ENCODE measurements at regions not wholly inside any gene's neighbourhood (a gene's known extent, or its start where the extent isn't known, plus 50 kb on each side); places are given as distances from the start of the nearest gene placed in this dataset.

GRCh38 chr6:141846639-141847038 lies 286.1 kb upstream of the GJE1 start:
- Mint-ChIP-seq H3K27me3 (ENCODE audit: insufficient read depth, low read depth) (no peaks in the 10 kb centered on the region), H3K36me3 (no peaks in the 10 kb centered on the region), H3K27ac (no peak overlapping the region), H3K9me3 (no peaks in the 10 kb centered on the region), H3K4me3 (no peak overlapping the region), H3K4me1 (peaks cover 2% of the 10 kb centered on the region)
- Histone ChIP-seq H3K27ac (no peak overlapping the region), H3K79me2 (ENCODE audit: low read depth) (no peaks in the 10 kb centered on the region), H3K4me2 (no peak overlapping the region), H3K9me3 (ENCODE audit: low read depth) (no peaks in the 10 kb centered on the region), H3K36me3 (no peaks in the 10 kb centered on the region), H3K4me3 (no peak overlapping the region), H3K9ac (no peak overlapping the region), H3K27me3 (no peaks in the 10 kb centered on the region), H3F3A (ENCODE audit: low read depth) (no peaks in the 10 kb centered on the region), H3K4me1 (peaks cover 7% of the 10 kb centered on the region), H2AFZ (replicated peaks) (no peak overlapping the region), H4K20me1 (ENCODE audit: low read depth) (no peaks in the 10 kb centered on the region)
- DNase-seq (ENCODE audit: low spot score) = no peak
- TF ChIP-seq CTCF (IDR thresholded peaks at IDR 0.05) = no peak
- TF ChIP-seq EZH2phosphoT487 (IDR thresholded peaks at IDR 0.05) = no peak
- no peak for TF ChIP-seq EZH2 (IDR thresholded peaks at IDR 0.05)

GRCh38 chr6:141843178-141843834 lies 289.4 kb upstream of the GJE1 start:
- H4K20me1 ChIP-seq (ENCODE audit: low read depth) = no peaks in the 10 kb centered on the region
- no peak overlapping the region for H3K4me2 ChIP-seq
- H3K27me3 Mint-ChIP-seq (ENCODE audit: insufficient read depth, low read depth) = no peaks in the 10 kb centered on the region
- no peak for TF ChIP-seq EZH2phosphoT487 (IDR thresholded peaks at IDR 0.05)
- TF ChIP-seq EZH2 (IDR thresholded peaks at IDR 0.05) = no peak
- no peak for TF ChIP-seq CTCF (IDR thresholded peaks at IDR 0.05)
- H3F3A ChIP-seq (ENCODE audit: low read depth) = no peaks in the 10 kb centered on the region
- no peak for DNase-seq (ENCODE audit: low spot score)
- no peak overlapping the region for H2AFZ ChIP-seq (replicated peaks)
- H3K4me3 ChIP-seq = no peak overlapping the region
- H3K79me2 ChIP-seq (ENCODE audit: low read depth) = no peaks in the 10 kb centered on the region
- H3K9me3 ChIP-seq (ENCODE audit: low read depth) = no peaks in the 10 kb centered on the region
- H3K36me3 ChIP-seq = no peaks in the 10 kb centered on the region
- H3K4me3 Mint-ChIP-seq = no peak overlapping the region
- no peaks in the 10 kb centered on the region for H3K27me3 ChIP-seq
- no peaks in the 10 kb centered on the region for H3K9me3 Mint-ChIP-seq
- no peaks in the 10 kb centered on the region for H3K36me3 Mint-ChIP-seq
- peaks cover 2% of the 10 kb centered on the region for H3K4me1 Mint-ChIP-seq
- peaks cover 7% of the 10 kb centered on the region for H3K4me1 ChIP-seq
- H3K9ac ChIP-seq = no peak overlapping the region
- H3K27ac ChIP-seq = no peak overlapping the region
- H3K27ac Mint-ChIP-seq = no peak overlapping the region

- H3K27me3 ChIP-seq = no peaks in the 10 kb centered on the region
- H3K9me3 ChIP-seq (ENCODE audit: low read depth) = no peaks in the 10 kb centered on the region
- no peak overlapping the region for H2AFZ ChIP-seq (replicated peaks)
- H3K4me1 ChIP-seq = peaks cover 49% of the 10 kb centered on the region
- no peak overlapping the region for H3K4me2 ChIP-seq
- no peaks in the 10 kb centered on the region for H3K79me2 ChIP-seq (ENCODE audit: low read depth)
- peaks cover 14% of the 10 kb centered on the region for H3K9me3 Mint-ChIP-seq
- H3K36me3 Mint-ChIP-seq = peaks cover under 1% of the 10 kb centered on the region
- H3K27ac Mint-ChIP-seq = no peak overlapping the region
- no peaks in the 10 kb centered on the region for H3K36me3 ChIP-seq
- DNase-seq (ENCODE audit: low spot score) = no peak
- H3K4me3 Mint-ChIP-seq = no peak overlapping the region
- H4K20me1 ChIP-seq (ENCODE audit: low read depth) = no peaks in the 10 kb centered on the region
- peaks cover 3% of the 10 kb centered on the region for H3K27me3 Mint-ChIP-seq (ENCODE audit: insufficient read depth, low read depth)
- peaks cover 37% of the 10 kb centered on the region for H3K4me1 Mint-ChIP-seq
- H3F3A ChIP-seq (ENCODE audit: low read depth) = peaks cover 44% of the 10 kb centered on the region
- no peak overlapping the region for H3K27ac ChIP-seq
- no peak overlapping the region for H3K9ac ChIP-seq
- TF ChIP-seq EZH2phosphoT487 (IDR thresholded peaks at IDR 0.05) (no peak), EZH2 (IDR thresholded peaks at IDR 0.05) (no peak), CTCF (IDR thresholded peaks at IDR 0.05) (no peak)
- no peak overlapping the region for H3K4me3 ChIP-seq
These were observed 299.6 kb upstream of the GJE1 start for GRCh38 chr6:141833001-141833655.
